ENCODE measurements at regions not wholly inside any gene's neighbourhood (a gene's known extent, or its start where the extent isn't known, plus 50 kb on each side); places are given as distances from the start of the nearest gene placed in this dataset.
"Not testable (repeated sequence)": the region's sequence is repeated elsewhere in the genome, so short reads cannot be mapped to it uniquely, and the experiment has no call there.

DNA sequence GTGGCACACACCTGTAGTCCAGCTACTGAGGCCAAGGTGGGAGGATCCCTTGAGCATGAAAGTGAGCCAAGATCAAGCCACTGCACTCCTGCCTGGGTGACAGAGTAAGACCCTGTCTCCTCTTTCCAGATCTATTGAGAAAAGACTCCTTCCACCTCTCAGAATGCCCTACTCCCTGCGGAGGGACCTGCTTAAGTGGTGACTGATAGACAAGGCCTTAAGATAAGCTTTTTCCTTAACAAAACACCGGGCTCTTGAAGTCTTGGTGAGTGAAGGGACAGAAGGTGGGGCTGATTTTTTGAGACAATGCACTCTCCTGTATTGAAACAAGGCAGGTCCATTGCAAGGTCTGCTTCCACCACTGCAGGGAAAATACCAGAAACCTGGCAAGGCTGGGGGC is 338.4 kb upstream of the FRG2C start:
- DNase-seq = no peak

DNA sequence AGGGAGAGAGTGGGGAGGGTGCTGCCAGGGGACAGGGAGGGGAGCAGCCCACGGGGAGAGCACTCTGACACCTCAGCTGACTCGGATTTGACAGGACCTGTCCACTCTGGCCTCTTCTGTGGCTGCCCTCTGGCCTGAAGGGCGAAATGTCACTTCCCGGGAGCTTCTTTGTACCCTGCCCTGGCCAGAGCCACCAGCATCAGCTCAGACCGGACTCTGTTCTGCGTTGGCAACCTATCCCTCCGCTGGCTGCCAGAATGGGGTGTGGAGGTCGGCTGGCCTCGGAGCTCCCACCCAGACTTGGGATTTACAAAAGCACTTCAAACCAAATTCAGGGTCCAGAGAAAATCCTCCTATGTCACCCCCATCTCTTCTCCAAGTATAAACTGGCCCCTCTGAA is 336.7 kb upstream of the FRG2C start:
- DNase-seq = no peak

DNA sequence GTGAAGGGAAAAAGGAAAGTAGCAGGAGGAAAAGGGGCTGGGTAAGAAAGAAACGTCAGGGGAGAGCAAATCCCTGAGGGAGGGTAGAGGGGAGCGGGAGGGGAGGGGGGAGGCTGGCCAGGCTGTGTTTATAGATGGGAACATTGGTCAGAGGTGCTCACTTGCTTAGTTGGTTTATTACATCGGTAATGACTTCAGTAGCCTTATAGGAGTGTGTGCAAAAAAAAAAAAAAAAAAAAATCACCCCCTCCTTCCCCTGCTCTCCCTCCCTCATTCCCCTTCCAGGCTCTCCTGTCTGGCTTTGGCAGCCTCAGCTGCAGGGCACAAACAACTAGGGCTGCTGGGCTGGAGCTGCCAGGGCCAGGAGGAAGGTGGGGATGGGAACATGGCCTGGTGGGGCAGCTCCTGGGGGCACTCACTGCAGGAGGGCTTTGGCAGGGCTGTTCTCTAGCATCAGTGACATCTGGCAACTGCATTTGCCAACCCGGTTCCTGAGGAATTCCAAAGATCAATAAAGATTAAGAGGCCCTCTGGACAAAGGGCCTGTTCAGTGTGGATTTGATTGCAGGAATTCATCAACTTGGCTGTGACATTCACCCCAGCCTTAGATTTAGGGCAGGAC is 334.5 kb upstream of the FRG2C start:
- peak in 1 of 2 donors; percentile 1 for DNase-seq

DNA sequence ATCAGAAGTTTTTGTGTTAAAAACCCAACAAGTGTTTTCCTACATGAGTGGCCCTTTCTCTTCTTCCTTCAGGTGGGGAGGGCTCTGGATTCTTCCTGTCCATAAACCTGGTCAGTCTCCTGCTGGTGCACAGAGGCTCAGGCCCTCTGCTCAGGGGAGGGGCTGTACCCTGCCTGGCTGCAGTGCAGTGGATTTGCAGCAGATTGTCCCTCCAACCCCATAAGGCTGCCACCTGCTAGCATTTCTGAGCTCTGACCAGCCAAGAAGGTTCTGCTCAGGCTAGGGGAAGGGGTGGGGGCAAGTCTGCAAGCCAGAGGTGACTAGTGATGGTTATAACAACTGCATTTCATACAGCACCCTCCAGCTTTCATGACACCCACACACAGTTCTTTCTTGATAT is 333.7 kb upstream of the FRG2C start:
- DNase-seq = not testable (repeated sequence)

DNA sequence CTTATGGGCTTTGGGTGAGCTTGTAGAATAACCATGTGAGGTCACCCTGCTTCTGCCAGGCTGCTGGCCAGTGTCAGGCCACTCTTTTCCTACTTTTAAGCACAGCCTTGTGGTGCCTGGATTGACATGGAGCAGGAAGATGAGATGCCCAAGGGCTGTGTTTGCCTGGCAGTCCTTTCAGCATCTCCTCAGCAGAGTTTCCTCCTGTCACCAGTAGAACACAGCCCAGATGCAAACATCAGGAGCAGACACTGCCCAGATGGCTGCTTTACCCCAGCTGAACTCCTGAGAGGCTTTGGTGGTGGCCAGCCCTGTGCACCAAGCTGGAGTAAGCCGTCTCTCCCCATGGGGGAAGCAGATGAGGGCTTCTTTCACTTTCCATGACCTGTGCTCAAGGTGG is 332.0 kb upstream of the FRG2C start:
- DNase-seq = not testable (repeated sequence)

DNA sequence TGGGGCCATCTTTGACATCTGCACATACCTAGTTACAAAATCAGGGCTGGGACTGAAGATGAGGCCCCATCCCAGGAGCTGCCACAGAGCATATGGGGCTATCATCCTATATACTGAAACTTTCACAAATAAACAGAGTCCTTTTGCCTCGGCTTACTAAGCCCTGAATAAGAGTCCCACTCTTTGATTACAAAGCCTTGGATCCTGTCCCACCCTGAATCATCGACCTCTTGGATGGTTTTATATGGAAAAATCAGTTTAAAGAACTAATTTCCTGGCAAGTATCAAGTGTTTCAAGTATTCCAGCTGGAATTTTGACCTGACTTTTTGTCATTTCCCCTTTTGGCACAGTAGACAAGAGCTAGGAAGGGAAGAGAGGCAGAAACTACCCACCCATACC is 331.3 kb upstream of the FRG2C start:
- DNase-seq = no peak

DNA sequence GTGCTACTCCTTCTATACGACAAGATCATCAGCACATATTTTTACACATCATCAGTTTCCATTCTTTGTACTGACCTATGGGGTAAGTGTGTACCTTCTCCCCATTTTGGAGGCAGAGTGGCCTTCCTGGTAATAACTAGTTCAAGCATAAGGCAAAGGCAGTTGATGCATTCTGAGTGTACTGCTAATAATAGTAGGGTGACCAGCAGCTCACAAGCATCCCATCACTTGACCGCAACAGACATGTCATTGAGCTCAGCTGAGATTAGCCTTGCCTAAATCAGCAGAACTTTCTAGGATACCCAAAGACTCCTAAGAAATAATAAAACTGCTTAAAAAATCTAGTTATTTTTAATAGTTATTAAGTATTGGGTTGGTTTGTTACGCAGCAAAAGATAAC is 329.8 kb upstream of the FRG2C start:
- DNase-seq = no peak

DNA sequence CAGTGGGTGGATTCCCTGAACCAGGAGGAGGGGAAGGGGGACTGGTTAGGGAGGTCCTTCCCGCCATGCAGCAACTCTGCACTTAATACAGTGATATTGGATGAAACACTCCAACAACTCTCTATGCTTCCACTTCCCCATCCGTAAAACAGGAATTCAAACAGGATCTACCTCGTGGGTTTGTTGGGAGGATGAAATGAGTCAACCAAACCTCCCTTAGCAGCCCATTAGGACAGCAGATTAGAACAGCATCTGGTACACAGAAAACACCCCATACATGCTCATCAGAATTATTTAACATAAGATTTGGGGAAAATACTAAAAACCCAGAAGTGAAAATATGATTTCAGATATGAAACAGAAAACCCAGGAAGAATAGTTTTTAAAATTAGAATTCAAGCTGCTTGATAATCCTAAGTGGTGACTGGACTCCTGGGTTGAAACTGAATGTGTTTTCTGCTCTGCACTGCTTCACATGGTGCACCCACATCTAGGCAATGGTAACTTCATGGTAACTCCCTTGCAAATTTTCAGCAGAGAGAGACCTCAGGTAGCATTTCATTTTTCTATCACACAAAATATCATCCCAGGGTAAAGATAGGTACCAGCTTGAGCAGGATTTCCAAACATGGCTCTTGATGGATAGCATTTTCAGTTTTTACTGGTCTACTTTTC is 326.8 kb upstream of the FRG2C start:
- no peak for DNase-seq

DNA sequence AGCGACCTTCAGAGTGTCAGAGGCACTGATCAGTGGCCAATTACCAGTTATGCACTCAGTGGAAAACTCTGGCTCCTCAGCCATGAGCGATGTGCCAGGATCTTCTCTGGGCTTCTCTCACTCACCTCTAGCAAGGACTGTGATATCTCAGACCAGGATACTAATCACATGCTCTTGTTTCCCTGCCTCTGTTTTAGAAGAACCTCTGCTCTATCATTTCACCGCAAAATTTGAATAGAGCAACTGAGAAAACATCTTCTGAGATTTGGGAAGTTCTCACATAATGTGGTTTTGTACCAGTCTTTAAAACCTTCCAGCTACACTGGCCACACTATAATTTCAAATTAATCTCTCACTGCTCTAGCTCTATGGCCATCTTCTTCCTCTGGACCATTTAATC is 325.8 kb upstream of the FRG2C start:
- DNase-seq = no peak

DNA sequence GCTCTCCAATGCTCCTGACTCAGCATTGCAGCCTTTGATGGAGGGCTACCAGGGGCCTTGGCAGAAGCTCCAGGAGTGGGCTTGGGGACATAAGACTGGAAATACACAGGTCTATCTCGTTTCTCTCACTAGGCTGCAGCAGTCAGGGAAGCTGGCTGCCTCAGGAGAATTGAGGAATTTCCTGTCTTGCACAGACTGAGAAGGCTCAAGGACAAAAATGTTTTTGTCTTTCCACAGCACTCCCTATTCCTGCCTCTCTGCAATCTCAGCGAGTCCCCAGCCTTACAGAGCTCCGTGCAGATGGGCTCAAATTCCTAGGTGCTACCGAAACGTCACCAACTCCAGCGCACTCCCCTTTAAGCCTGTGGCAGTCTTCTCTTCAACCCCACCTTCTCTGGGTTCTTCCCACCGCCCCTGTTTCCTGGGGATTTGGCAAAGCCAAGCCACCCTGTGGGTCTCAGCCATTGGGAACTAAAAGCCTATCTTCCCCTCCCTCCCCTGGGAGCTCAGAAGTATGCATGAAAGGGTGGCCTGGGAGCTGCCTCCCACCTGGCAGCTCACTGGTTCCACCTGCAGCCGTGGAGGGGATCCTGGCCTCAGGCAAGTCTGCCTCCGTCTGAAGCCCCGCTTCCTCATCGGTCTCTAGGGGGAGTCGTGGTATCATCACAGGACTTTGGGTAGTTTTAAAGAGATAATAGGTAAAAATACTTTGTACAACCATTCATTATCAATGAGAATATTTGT is 322.6 kb upstream of the FRG2C start:
- DNase-seq = no peak

DNA sequence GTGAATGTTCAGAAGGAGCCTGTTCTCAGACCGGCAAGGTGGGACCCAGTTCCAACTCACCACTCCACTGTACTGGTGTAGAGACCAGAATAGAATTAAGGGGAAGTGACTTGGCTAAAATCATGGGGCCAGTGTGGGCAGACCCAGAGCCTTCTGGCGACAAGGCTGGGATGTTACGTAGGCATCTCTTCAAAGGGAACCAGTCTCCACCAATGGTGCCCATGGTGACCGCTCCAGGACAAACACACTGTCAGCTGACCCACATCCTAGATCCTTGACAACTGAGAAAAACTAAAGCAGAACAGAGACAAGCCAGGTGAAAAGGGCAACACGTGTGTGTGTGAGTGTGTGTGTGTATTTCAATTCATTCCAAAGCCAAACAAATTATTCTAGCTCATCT is 321.7 kb upstream of the FRG2C start:
- DNase-seq = no peak

DNA sequence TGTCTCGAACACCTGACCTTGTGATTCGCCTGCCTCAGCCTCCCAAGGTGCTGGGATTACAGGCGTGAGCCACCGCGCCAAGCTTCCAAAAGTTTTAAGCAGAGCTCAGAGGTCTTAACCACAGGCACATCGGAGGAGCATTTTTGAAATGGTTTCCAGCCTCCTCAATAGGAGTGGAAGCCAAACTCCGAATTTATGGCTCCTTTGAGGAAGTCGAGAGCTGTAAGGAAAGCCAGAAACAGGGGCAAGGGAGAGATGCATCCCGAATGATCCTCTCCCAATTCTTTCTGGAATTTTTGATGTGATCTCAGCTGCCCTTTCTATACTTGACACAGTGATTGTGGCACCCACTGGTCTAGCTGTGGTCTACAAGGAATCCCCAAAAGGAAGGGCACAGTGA is 313.6 kb upstream of the FRG2C start:
- DNase-seq = not testable (repeated sequence)

DNA sequence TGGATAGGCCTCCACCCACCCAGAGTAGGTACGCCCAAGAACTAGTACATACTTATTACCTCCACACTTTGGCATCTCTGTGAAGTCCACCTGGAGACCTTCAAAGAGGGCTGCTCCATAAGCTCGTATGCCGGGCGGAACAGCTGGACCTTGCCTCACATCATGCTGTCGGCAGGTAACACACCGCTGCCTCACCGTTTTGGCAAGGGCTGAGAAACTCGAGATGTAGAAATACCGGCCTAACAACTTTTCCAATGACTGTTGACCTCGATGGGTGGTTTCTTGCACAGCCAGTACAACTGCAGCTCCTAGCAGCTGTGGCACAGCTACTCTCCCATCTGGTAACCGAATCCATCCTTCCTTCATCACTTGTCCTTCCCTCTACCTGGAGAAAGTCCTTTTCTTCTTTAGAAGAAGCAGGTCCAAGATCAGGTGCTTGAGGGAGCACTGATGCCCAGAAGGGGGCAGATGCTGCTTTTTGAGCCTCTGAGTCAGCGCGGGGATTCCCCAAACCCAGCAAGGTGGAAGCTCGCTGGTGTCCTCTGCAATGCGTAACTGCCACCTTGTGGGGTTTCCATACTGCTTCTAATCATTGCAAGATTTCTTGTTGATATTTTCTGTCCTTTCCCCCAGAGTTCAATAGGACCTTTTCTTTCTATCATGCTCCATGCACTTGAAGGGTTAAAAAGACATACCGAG is 301.9 kb upstream of the FRG2C start:
- not testable (repeated sequence) for DNase-seq

DNA sequence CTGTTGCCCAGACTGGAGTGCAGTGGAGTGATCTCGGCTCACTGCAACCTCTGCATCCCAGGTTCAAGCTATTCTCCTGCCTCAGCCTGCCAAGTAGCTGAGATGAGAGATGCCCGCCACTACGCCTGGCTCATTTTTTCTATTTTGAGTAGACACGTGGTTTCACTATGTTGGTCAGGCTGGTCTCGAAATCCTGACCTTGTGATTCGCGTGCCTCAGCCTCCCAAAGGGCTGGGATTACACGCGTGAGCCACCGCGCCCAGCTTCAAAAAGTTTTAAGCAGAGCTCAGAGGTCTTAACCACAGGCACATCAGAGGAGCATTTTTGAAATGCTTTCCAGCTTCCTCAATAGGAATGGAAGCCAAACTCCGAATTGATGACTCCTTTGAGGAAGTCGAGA is 291.2 kb upstream of the FRG2C start:
- not testable (repeated sequence) for DNase-seq

DNA sequence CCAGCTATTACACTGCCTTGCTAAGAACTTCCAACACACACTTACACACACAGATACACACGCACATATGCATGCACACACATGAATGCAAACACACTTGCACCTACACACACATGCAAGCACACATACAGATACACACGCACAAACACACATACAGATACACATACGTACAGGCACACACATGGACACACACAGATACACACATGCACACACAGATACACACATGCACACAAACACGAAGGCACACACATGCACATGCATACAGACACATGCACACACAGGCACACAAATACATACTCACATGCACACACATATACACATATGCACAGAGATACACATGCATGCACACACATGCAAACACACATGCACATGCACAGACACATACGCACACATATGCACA is 284.3 kb upstream of the FRG2C start:
- not testable (repeated sequence) for DNase-seq

DNA sequence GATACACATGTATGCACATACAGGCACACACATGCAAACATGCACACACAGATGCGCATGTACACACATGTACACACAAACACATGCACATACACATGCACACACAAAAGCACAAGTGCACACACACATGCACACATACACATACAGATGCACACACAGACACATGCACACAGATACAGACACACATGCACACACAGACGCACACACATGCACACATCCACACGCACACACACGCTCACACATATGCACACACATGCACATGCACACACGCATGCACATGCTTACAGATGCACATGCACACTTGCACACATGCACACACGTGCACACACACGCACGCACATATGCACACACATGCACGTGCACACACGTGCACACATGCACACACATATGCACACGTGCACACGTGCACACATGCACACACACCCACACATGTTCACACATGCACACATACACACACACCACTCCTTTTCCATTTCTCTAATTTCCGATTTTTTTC is 283.8 kb upstream of the FRG2C start:
- DNase-seq = no peak

DNA sequence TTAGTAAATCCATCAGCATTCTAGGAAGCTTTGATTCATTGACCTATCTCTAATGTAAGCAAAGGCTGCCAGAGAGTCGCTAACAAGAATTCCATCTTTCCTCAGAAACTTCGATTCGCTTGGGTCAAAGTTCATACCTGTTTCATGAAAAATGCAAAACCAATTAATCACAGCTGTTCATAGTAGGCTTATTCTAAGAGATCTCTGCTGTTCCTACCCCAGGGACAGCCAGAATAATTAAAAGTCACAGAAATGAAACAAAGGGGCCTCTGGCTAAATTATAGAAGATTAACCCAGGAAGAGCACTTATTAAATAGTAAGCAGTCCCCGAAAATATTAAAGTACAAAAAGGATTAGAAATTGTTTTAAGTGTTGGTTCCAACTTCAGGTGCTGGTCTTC is 280.1 kb upstream of the FRG2C start:
- DNase-seq = not testable (repeated sequence)

DNA sequence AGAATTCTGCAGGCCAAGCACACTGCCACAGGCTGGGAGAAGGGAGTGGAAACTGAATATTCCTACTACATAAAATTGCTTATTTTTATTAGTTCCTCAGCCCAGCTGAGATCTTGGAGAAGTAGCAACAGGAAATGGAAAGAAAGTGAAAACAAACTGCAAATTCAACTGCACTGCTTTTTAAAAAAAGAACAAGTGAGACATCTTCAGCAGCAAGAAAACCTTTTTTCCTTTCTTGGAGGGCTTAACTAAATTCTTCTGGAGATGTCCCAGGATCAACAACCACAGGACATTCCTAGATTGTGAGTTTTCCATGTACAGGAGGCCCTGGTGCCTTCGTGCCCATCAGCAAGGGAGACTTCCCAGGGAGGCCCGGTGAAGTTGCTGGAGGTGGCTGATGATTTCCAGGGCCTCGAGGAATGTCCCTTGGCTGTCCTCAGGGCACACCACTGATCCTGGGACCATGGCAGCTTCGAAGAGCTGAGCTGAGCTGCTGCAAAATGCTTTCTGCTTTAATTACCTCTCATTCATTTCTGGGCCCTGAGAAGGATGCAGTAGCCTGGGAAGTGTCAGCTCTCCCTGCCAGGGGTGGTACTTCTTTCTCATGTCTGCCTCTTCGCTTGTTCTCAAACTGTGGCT is 275.5 kb upstream of the FRG2C start:
- not testable (repeated sequence) for DNase-seq

DNA sequence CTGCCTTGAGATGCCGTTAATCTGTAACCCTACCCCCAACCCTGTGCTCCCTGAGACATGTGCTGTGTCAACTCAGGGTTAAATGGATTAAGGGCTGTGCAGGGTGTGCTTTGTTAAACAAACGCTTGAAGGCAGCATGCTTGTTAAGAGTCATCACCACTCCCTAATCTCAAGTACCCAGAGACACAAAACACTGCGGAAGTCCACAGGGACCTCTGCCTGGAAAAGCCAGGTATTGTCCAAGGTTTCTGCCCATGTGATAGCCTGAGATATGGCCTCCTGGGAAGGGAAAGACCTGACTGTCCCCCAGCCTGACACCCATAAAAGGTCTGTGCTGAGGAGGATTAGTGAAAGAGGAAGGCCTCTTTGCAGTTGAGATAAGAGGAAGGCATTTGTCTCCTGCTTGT is 270.8 kb upstream of the FRG2C start:
- DNase-seq = not testable (repeated sequence)

DNA sequence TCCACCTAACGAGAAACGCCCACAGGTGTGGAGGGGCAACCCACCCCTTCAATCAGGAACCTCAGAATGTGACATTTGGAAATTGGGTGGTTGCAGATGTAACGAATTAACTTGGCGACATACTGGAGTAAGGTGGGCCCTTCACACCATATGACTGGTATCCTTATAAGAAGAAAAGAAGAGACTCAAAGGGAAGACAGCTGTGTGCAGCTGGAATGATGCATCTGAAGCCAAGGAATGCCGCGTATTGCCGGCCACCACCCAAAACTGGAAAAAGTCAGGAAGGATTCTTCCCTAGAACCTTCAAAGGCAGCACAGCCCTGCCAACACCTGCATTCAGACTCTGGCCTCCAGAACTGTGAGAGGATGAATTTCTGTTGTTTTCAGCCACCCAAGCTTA is 270.0 kb upstream of the FRG2C start:
- DNase-seq = not testable (repeated sequence)

DNA sequence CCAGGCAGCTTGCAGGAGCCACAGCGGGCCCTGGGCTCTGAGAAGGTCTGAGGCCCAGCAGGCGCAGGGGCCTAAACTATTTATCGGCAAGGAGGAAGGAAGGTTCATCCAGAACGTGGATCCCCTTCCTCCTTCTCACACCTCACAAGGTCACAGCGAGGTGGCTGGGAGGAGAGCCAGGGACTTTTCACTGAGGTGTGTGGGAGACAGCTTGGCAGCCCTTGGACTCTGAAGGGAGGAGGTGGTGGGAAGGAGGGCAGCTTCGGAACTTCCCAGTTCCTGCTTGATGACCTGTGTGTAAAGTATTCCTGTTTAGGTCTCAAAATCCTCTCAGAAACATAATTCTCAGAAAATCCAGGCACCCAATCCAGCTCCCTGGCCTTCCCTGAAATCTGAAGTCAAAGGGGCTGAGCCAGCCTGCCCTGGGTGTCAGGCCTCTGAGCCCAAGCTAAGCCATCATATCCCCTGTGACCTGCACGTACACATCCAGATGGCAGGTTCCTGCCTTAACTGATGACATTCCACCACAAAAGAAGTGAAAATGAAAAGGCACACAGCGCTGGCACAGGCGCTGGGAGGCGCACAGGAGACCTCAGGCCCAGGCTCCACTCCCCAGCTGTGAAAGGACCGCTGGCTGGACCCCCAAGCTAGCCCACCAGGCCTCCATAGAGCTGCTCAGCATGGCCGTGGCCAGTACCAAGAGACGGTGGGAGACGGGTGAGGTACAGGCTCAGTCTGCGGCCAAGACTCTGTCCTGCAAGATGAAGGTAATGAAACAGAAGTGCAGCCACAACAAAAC is 269.4 kb upstream of the FRG2C start:
- not testable (repeated sequence) for DNase-seq

Data from hippocampal formation (tissue), 2 donors.